ENCODE measurements at regions not wholly inside any gene's neighbourhood (a gene's known extent, or its start where the extent isn't known, plus 50 kb on each side); places are given as distances from the start of the nearest gene placed in this dataset.
"Not testable (repeated sequence)": the region's sequence is repeated elsewhere in the genome, so short reads cannot be mapped to it uniquely, and the experiment has no call there.

GRCh38 chr6:135626001-135626400 lies 128.5 kb upstream of the AHI1 start:
- TF ChIP-seq CHD7 (IDR thresholded peaks at IDR 0.05; ENCODE audit: insufficient replicate concordance, low read length); POU5F1 (IDR thresholded peaks at IDR 0.05; ENCODE audit: low read depth, low read length); CTCF (IDR thresholded peaks at IDR 0.05; ENCODE audit: control extremely low read depth in 1 of 3, insufficient read depth in 1 of 3, low read depth in 1 of 3, low read length in 3 of 3): not testable (repeated sequence)
